H9 (cell line): ENCODE measurements at regions not wholly inside any gene's neighbourhood (a gene's known extent, or its start where the extent isn't known, plus 50 kb on each side); places are given as distances from the start of the nearest gene placed in this dataset.

Source experiments
- DNase-seq: peaks from one replicate; pipeline ENCODE4 v3.0.0-alpha.2; 2017
- H2AFZ ChIP-seq: one replicate; pipeline ENCODE4 v1.6.1; 2013; ENCODE audit warnings: mild to moderate bottlenecking, low read length, control low read depth, moderate library complexity
- H2AK5ac ChIP-seq: 2 replicates; pipeline ENCODE4 v1.6.1; 2013; ENCODE audit warnings: low read length, control low read depth, mixed read lengths; ENCODE audit not compliant: insufficient read length
- H2BK120ac ChIP-seq: one replicate; pipeline ENCODE4 v1.6.1; 2013; ENCODE audit warnings: low read depth, mild to moderate bottlenecking, low read length, control low read depth, inconsistent platforms; ENCODE audit not compliant: poor library complexity, severe bottlenecking
- H2BK12ac ChIP-seq: 2 replicates; pipeline ENCODE4 v1.6.1; 2013; ENCODE audit warnings: low read length, control low read depth, mixed read lengths, low read depth; ENCODE audit not compliant: insufficient read length
- H2BK15ac ChIP-seq: 2 replicates; pipeline ENCODE4 v1.6.1; 2013; ENCODE audit warnings: low read depth, low read length, control low read depth
- H2BK20ac ChIP-seq: one replicate; pipeline ENCODE4 v1.6.1; 2013; ENCODE audit warnings: low read depth, mild to moderate bottlenecking, low read length, control low read depth, inconsistent platforms; ENCODE audit not compliant: poor library complexity, severe bottlenecking
- H2BK5ac ChIP-seq: 2 replicates; pipeline ENCODE4 v1.6.1; 2013; ENCODE audit warnings: low read length, control low read depth, mixed read lengths; ENCODE audit not compliant: insufficient read length
- H3K14ac ChIP-seq: 2 replicates; pipeline ENCODE4 v1.6.1; 2013; ENCODE audit warnings: low read length, control low read depth; ENCODE audit not compliant: insufficient read depth
- H3K18ac ChIP-seq: 2 replicates; pipeline ENCODE4 v1.6.1; 2013; ENCODE audit warnings: low read depth, mild to moderate bottlenecking, mixed read lengths, low read length, control low read depth; ENCODE audit not compliant: insufficient read length
- H3K23ac ChIP-seq: 2 replicates; pipeline ENCODE4 v1.6.1; 2013; ENCODE audit warnings: low read length, control low read depth, mixed read lengths, low read depth; ENCODE audit not compliant: insufficient read length
- H3K23me2 ChIP-seq: 2 replicates; pipeline ENCODE4 v1.6.1; 2013; ENCODE audit warnings: low read depth, mild to moderate bottlenecking, mixed read lengths, low read length, control low read depth; ENCODE audit not compliant: insufficient read length, poor library complexity, severe bottlenecking
- H3K27ac ChIP-seq: 2 replicates; pipeline ENCODE4 v1.5.1; 2013; ENCODE audit warnings: low read length, control low read depth, mixed read lengths, low read depth; ENCODE audit not compliant: insufficient read length
- H3K27me3 ChIP-seq: 2 replicates; pipeline ENCODE4 v1.6.1; 2013; ENCODE audit warnings: low read length, control low read depth, inconsistent platforms; ENCODE audit not compliant: insufficient read depth
- H3K4ac ChIP-seq: 2 replicates; pipeline ENCODE4 v1.6.1; 2013; ENCODE audit warnings: low read depth, mild to moderate bottlenecking, control low read depth, inconsistent platforms, low read length, moderate library complexity
- H3K4me1 ChIP-seq: 2 replicates; pipeline ENCODE4 v1.6.1; 2013; ENCODE audit warnings: low read length, control low read depth, inconsistent platforms; ENCODE audit not compliant: insufficient read depth
- H3K4me2 ChIP-seq: 2 replicates; pipeline ENCODE4 v1.6.1; 2013; ENCODE audit warnings: low read length, control low read depth, mixed read lengths; ENCODE audit not compliant: insufficient read length, insufficient read depth
- H3K56ac ChIP-seq: 2 replicates; pipeline ENCODE4 v1.6.1; 2013; ENCODE audit warnings: low read depth, mild to moderate bottlenecking, mixed read lengths, low read length, control low read depth; ENCODE audit not compliant: insufficient read length
- H3K79me1 ChIP-seq: 2 replicates; pipeline ENCODE4 v1.6.1; 2013; ENCODE audit warnings: low read depth, mild to moderate bottlenecking, moderate library complexity, low read length, control low read depth, inconsistent platforms; ENCODE audit not compliant: insufficient read depth, poor library complexity, severe bottlenecking
- H3K79me2 ChIP-seq: 2 replicates; pipeline ENCODE4 v1.6.1; 2013; ENCODE audit warnings: low read length, control low read depth, inconsistent platforms; ENCODE audit not compliant: insufficient read depth
- H3K9ac ChIP-seq: 2 replicates; pipeline ENCODE4 v1.6.1; 2013; ENCODE audit warnings: low read length, control low read depth, mixed read lengths; ENCODE audit not compliant: insufficient read length; ENCODE audit errors: extremely low read depth
- H3K9me3 ChIP-seq: one replicate; pipeline ENCODE4 v1.6.1; 2013; ENCODE audit warnings: low read depth, low read length, inconsistent platforms; ENCODE audit not compliant: control insufficient read depth
- H3T11ph ChIP-seq: one replicate; pipeline ENCODE4 v1.6.1; 2013; ENCODE audit warnings: mild to moderate bottlenecking, low read length, control low read depth, inconsistent platforms
- H4K20me1 ChIP-seq: one replicate; pipeline ENCODE4 v1.6.1; 2013; ENCODE audit not compliant: control insufficient read depth, insufficient read length, insufficient read depth
- H4K5ac ChIP-seq: 2 replicates; pipeline ENCODE4 v1.6.1; 2013; ENCODE audit warnings: low read depth, mild to moderate bottlenecking, mixed read lengths, low read length, control low read depth; ENCODE audit not compliant: insufficient read length
- H4K8ac ChIP-seq: replicated peaks from 2 replicates; pipeline ENCODE4 v1.6.1; 2013; ENCODE audit warnings: low read length, control low read depth, mixed read lengths, low read depth; ENCODE audit not compliant: insufficient read length
- H4K91ac ChIP-seq: 2 replicates; pipeline ENCODE4 v1.6.1; 2013; ENCODE audit warnings: low read depth, mild to moderate bottlenecking, moderate library complexity, mixed read lengths, low read length, control low read depth; ENCODE audit not compliant: insufficient read length
- H3K27ac Mint-ChIP-seq, 3 experiments: 2 replicates in 2 of 3; 3 replicates in 1 of 3; pipeline ENCODE4 v1.8.0; 2020 to 2021; ENCODE audit warnings: mixed read lengths in 3 of 3, mild to moderate bottlenecking in 1 of 3, moderate library complexity in 1 of 3
- H3K27me3 Mint-ChIP-seq: 2 replicates; pipeline ENCODE4 v1.8.0; 2021; ENCODE audit warnings: low read depth, mild to moderate bottlenecking, moderate library complexity, mixed read lengths
- H3K36me3 Mint-ChIP-seq, 3 experiments: 2 replicates in 2 of 3; 3 replicates in 1 of 3; pipeline ENCODE4 v1.8.0; 2020 to 2021; ENCODE audit warnings: low read depth in 3 of 3, mixed read lengths in 3 of 3; ENCODE audit not compliant: insufficient read depth in 1 of 3
- H3K4me1 Mint-ChIP-seq, 2 experiments: 2 replicates each; pipeline ENCODE4 v1.8.0; 2020; ENCODE audit warnings: mixed read lengths in 2 of 2
- H3K4me3 Mint-ChIP-seq, 2 experiments: 2 replicates in 1 of 2; 3 replicates in 1 of 2; pipeline ENCODE4 v1.8.0; 2020 to 2021; ENCODE audit warnings: mild to moderate bottlenecking in 2 of 2, mixed read lengths in 2 of 2, moderate library complexity in 1 of 2
- H3K9me3 Mint-ChIP-seq, 2 experiments: 2 replicates in 1 of 2; 3 replicates in 1 of 2; pipeline ENCODE4 v1.8.0; 2020; ENCODE audit warnings: mild to moderate bottlenecking in 2 of 2, mixed read lengths in 2 of 2, moderate library complexity in 1 of 2
- CTCF ChIP-seq: fragments of 200-600 bp; sonication (generic); conservative IDR thresholded peaks from 3 replicates; pipeline ENCODE4 v1.8.0; 2021; ENCODE audit warnings: antibody characterized with exemption, mild to moderate bottlenecking
- WGBS: extraction: QIAGEN DNeasy Blood & Tissue Kit; methylation state at CpG from one replicate; pipeline ENCODE4 v1.1.7; 2013; ENCODE audit warnings: missing lambda C conversion rate, low lambda C conversion rate, mixed read lengths; ENCODE audit not compliant: insufficient read length; ENCODE audit errors: extremely low coverage; 5-methylcytosine and 5-hydroxymethylcytosine counted together

GRCh38 chr7:25852939-25853271 is 299.1 kb upstream of the NFE2L3 start:
- H3K23ac ChIP-seq = no peak overlapping the region
- no peak overlapping the region for H3K56ac ChIP-seq
- no peaks in the 10 kb centered on the region; a peak in 1 of 5 replicates for H3K9me3 Mint-ChIP-seq
- H3K23me2 ChIP-seq = peaks cover 20% of the 10 kb centered on the region
- no peak overlapping the region for H2BK120ac ChIP-seq
- H3K36me3 Mint-ChIP-seq = no peaks in the 10 kb centered on the region; a peak in 1 of 7 replicates
- no peak overlapping the region for H3K14ac ChIP-seq
- no peak overlapping the region for H3T11ph ChIP-seq
- no peak overlapping the region for H3K4ac ChIP-seq
- no peaks in the 10 kb centered on the region for H3K79me1 ChIP-seq
- H3K27me3 Mint-ChIP-seq = peaks cover 36% of the 10 kb centered on the region
- no peak overlapping the region for H2AK5ac ChIP-seq
- H2BK15ac ChIP-seq = no peak overlapping the region
- H2BK12ac ChIP-seq = no peak overlapping the region
- TF ChIP-seq CTCF = no peak
- peak overlapping the region; percentile 48 for H3K4me2 ChIP-seq
- H4K20me1 ChIP-seq = no peaks in the 10 kb centered on the region
- no CpG with 5 or more reads among the region's 16 CpGs for whole genome bisulfite sequencing
- H3K4me1 ChIP-seq = no peaks in the 10 kb centered on the region
- no peak for DNase-seq
- H3K4me3 Mint-ChIP-seq = peak overlapping the region; percentile 40 to 69
- H3K27me3 ChIP-seq = peaks cover 22% of the 10 kb centered on the region
- no peak overlapping the region for H4K8ac ChIP-seq
- H3K9me3 ChIP-seq = no peaks in the 10 kb centered on the region
- H3K27ac ChIP-seq = no peak overlapping the region
- peaks cover 17 to 21% of the 10 kb centered on the region in 2 experiments for H3K4me1 Mint-ChIP-seq
- no peaks in the 10 kb centered on the region for H3K79me2 ChIP-seq
- H4K91ac ChIP-seq = no peak overlapping the region
- H2BK5ac ChIP-seq = no peak overlapping the region
- H3K27ac Mint-ChIP-seq = no peak overlapping the region
- H2BK20ac ChIP-seq = no peak overlapping the region
- no peak overlapping the region for H2AFZ ChIP-seq
- no peak overlapping the region for H3K9ac ChIP-seq
- H3K18ac ChIP-seq = no peak overlapping the region
- no peak overlapping the region for H4K5ac ChIP-seq
